HL-60 (cell line): ENCODE measurements at regions not wholly inside any gene's neighbourhood (a gene's known extent, or its start where the extent isn't known, plus 50 kb on each side); places are given as distances from the start of the nearest gene placed in this dataset.

Experiments used
- POLR2AphosphoS5 ChIP-seq: IDR thresholded peaks from 2 replicates; pipeline ENCODE4 v1.6.1; 2012; ENCODE audit warnings: low read depth
- SPI1 ChIP-seq: IDR thresholded peaks from 2 replicates; pipeline ENCODE4 v1.6.1; 2012; ENCODE audit warnings: low read depth, mild to moderate bottlenecking, borderline replicate concordance
- TF ChIP-seq, protein P1 (sequence below): IDR thresholded peaks from one replicate; pipeline ENCODE4 v1.5.1; 2011; ENCODE audit warnings: low read length, control low read depth, inconsistent platforms; ENCODE audit not compliant: insufficient read depth
- TF ChIP-seq, protein P2 (sequence below): IDR thresholded peaks from 2 replicates; pipeline ENCODE4 v1.6.1; 2012; ENCODE audit warnings: low read depth; ENCODE audit not compliant: insufficient replicate concordance

DNA sequence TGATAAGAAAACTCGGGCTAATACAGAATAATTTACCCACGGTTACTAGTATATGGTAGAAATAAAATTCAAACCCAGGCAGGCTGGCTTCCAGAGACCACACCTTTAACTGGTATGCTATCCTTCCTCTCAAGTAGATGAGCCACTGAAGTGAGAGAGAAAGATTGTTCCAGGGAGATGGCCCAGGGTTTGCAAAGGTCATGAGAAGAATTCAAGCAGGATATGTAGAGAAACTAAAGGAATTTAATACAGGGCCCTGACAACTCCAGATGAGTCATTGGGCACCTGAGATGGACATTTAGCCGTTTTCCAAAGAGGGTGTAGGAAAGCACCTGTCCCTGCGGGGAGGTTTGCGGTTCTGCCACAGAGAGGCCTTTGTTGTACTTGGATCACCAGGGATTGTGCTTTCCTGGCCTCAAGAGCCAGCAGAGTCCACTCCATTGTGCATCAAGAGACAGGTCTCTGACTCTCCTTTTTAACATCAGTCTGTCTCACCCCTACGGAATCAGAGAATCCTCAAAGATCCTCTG, 152.7 kb upstream of the BLID start:
- TF ChIP-seq, protein P1, sequence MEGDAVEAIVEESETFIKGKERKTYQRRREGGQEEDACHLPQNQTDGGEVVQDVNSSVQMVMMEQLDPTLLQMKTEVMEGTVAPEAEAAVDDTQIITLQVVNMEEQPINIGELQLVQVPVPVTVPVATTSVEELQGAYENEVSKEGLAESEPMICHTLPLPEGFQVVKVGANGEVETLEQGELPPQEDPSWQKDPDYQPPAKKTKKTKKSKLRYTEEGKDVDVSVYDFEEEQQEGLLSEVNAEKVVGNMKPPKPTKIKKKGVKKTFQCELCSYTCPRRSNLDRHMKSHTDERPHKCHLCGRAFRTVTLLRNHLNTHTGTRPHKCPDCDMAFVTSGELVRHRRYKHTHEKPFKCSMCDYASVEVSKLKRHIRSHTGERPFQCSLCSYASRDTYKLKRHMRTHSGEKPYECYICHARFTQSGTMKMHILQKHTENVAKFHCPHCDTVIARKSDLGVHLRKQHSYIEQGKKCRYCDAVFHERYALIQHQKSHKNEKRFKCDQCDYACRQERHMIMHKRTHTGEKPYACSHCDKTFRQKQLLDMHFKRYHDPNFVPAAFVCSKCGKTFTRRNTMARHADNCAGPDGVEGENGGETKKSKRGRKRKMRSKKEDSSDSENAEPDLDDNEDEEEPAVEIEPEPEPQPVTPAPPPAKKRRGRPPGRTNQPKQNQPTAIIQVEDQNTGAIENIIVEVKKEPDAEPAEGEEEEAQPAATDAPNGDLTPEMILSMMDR = no peak
- TF ChIP-seq, protein P2, sequence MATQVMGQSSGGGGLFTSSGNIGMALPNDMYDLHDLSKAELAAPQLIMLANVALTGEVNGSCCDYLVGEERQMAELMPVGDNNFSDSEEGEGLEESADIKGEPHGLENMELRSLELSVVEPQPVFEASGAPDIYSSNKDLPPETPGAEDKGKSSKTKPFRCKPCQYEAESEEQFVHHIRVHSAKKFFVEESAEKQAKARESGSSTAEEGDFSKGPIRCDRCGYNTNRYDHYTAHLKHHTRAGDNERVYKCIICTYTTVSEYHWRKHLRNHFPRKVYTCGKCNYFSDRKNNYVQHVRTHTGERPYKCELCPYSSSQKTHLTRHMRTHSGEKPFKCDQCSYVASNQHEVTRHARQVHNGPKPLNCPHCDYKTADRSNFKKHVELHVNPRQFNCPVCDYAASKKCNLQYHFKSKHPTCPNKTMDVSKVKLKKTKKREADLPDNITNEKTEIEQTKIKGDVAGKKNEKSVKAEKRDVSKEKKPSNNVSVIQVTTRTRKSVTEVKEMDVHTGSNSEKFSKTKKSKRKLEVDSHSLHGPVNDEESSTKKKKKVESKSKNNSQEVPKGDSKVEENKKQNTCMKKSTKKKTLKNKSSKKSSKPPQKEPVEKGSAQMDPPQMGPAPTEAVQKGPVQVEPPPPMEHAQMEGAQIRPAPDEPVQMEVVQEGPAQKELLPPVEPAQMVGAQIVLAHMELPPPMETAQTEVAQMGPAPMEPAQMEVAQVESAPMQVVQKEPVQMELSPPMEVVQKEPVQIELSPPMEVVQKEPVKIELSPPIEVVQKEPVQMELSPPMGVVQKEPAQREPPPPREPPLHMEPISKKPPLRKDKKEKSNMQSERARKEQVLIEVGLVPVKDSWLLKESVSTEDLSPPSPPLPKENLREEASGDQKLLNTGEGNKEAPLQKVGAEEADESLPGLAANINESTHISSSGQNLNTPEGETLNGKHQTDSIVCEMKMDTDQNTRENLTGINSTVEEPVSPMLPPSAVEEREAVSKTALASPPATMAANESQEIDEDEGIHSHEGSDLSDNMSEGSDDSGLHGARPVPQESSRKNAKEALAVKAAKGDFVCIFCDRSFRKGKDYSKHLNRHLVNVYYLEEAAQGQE = no peak
- no peak for TF ChIP-seq POLR2AphosphoS5
- TF ChIP-seq SPI1 = no peak
